ENCODE measurements at regions not wholly inside any gene's neighbourhood (a gene's known extent, or its start where the extent isn't known, plus 50 kb on each side); places are given as distances from the start of the nearest gene placed in this dataset.

GRCh38 chr12:78586790-78587189, 277.8 kb upstream of the SYT1 start:
- TF ChIP-seq GATA3 (IDR thresholded peaks at IDR 0.05; ENCODE audit: low read depth, low read length) = no peak
- TF ChIP-seq GATA2 (IDR thresholded peaks at IDR 0.05; ENCODE audit: low read depth, low read length) = no peak
